ENCODE measurements at regions not wholly inside any gene's neighbourhood (a gene's known extent, or its start where the extent isn't known, plus 50 kb on each side); places are given as distances from the start of the nearest gene placed in this dataset.

DNA sequence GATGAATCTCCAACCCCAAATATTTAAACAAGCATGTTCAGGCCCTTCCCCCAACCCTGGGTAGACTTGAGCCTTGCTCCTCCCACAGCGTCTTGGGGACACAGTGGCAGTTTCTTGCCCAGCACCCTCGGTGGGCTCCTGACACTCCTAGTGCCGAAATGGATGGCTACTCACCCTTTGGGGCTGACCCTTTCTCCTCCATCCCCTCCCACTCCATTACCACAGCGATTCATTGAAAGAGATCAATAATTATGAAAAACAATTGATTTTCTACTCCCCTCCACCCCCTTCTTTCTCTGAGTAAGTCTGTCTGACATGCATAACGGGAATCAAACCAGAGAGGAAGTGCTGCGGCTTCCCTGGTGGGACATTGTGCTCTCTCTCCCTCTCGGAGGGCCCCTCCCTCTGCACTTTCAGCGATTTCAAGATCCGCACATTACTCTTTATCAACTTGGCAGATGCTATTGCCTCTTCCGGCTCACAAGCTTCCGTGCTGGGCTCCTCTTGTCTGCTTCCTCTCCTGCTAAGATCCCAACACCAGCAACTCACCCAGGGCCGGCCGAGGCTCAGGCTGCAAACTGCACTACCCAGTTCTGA is 79.0 kb upstream of the PLXNA4 start:
- DNase-seq (ENCODE audit: extremely low read depth, low read depth): no peak
- no peak for TF ChIP-seq CTCF (IDR thresholded peaks at IDR 0.05; ENCODE audit: low read depth, low read length)

DNA sequence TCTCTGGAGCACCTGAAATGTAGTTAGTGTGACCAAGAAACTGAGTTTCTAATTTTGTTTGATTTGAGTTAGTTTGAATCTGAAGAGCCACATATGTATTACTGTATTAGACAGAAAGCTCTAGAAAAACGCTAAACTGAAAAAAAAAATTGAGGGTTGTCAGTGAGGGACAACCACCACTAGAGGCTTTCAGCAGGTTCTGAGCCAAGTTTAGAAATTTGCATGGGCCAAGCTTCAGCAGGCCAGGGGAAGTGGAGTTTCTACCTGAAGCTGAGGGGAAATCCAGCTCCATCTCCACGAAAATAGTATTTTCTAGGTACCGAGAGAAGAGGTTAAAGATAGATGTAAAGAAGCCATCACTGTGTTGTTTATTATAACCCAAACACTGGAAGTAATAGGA is 77.9 kb upstream of the PLXNA4 start:
- DNase-seq (ENCODE audit: extremely low read depth, low read depth): no peak
- TF ChIP-seq CTCF (IDR thresholded peaks at IDR 0.05; ENCODE audit: low read depth, low read length): peak; percentile 20

DNA sequence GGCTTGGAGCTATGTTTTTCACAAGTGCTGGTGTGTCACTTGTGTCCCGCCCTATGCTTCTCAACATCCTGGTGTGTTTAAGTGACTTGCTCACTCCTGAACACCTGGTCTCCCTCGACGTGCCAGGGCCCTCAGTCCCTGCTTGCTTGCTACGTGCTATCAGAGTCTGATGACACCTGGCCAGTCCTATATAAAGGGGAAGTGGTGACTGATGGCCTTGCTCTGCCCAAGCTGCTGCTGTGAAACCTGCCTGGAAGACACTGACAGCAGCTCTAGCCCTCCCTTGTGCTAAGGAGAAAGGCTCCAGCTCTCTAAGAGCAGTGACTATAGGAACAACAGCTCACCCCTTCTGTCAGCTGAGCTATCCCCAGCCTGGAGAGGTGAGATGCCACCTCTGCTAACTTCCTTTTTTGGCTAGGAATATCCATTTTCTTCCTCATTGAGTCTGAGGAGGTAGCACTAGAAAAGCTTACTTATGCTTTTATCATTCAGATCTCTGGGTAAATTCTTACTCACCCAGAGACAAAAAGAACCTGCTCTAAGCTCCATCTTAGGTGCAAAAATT is 77.2 kb upstream of the PLXNA4 start:
- DNase-seq (ENCODE audit: extremely low read depth, low read depth): no peak
- no peak for TF ChIP-seq CTCF (IDR thresholded peaks at IDR 0.05; ENCODE audit: low read depth, low read length)

DNA sequence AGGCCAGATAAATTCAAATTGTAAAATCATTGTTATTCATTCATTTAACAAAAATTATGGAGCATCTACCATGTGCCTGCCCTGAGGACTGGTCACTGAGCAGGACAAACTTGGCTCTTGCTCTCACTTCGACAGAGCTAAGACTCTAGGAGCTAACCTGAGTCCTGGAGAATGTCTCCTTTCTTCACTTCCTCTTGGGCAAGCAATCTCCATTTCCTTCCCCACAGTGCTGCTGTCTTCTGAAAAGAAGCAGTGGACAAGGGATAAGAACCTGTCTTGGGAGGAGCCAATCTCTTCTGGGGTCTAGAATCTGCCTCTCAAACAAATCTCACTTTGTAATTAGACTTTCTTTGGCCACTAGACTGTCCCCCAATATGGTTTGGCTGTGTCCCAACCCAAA is 76.2 kb upstream of the PLXNA4 start:
- no peak for DNase-seq (ENCODE audit: extremely low read depth, low read depth)
- no peak for TF ChIP-seq CTCF (IDR thresholded peaks at IDR 0.05; ENCODE audit: low read depth, low read length)

DNA sequence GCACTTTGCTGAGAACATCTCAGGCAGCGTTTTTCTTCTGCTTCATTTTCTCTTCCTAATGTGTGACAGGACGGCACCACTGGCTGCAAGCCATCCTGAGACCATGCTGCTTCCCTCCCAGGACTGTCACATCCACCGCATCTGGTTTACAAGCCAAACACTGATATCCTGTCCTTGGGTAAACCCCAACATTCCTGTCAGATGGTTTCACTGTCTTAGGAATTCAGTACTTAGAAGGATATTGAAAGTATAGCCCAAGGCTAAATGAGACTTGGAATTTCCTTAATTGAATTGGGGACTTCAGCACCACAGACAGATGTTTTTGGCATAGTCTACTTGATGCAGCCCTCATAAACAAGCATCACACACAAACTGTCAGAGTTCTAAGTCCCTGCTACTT is 74.2 kb upstream of the PLXNA4 start:
- no peak for TF ChIP-seq CTCF (IDR thresholded peaks at IDR 0.05; ENCODE audit: low read depth, low read length)
- peak; percentile 23 for DNase-seq (ENCODE audit: extremely low read depth, low read depth)

GRCh38 chr7:132647311-132647710 is 71.0 kb upstream of the PLXNA4 start:
- DNase-seq (ENCODE audit: extremely low read depth, low read depth): no peak
- no peak for TF ChIP-seq CTCF (IDR thresholded peaks at IDR 0.05; ENCODE audit: low read depth, low read length)

DNA sequence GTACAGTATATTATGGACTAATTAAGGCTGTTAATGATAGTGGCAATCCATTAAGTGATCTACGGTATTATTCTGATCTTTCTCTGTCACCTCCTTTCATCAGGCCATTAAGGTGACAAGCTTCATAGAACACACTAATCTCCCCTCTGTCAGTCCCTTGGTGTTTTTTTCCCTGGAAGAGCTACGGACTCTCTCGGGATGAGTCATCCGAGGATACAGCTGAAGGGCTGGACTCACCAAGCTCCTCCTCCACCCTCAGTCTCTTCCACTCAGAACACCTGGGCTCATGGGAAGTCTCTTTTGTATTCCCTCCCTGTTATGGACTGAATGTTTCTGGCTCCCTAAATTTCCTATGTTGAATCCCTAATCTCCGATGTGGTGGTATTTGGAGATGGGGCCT is 69.8 kb upstream of the PLXNA4 start:
- DNase-seq (ENCODE audit: extremely low read depth, low read depth): no peak
- TF ChIP-seq CTCF (IDR thresholded peaks at IDR 0.05; ENCODE audit: low read depth, low read length): no peak
